GM13976 (cell line): ENCODE measurements at regions not wholly inside any gene's neighbourhood (a gene's known extent, or its start where the extent isn't known, plus 50 kb on each side); places are given as distances from the start of the nearest gene placed in this dataset.

Experiments used
- DNase-seq: peaks from one replicate; pipeline ENCODE4 v3.0.0; 2012; ENCODE audit warnings: low spot score
- in situ Hi-C: fragments of 300-500 bp; cut with MboI; formaldehyde crosslinking; loops from one replicate; pipeline ENCODE4 v1.12.0; 2022; ENCODE audit warnings: low sequenced_read_pairs, mixed read lengths, inconsistent platforms; ENCODE audit not compliant: unreplicated experiment
- TF ChIP-seq, protein P1 (sequence below): IDR thresholded peaks from 2 replicates; pipeline ENCODE4 v1.5.1; 2012; ENCODE audit warnings: borderline replicate concordance, mild to moderate bottlenecking; ENCODE audit not compliant: insufficient read depth; ENCODE audit errors: extremely low read depth, missing control alignments, control extremely low read depth

DNA sequence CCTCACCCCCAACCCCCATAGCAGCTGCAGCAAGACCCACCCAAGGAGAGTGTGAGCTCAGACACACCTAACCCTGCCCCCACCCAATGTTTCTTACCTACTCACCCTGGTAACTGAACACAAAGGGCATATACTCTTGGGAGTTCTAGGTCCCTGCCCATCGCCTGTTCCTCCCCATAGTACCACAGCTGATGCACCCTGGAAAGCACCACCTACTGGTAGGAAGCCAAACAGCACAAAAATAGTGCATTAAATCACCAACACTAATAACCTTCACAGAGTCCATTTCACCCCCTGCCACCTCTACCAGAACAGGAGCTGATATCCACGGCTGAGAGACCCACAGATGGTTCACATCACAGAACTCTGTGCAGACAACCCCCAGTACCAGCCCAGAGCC lies 245.2 kb downstream of the EFHB start:
- TF ChIP-seq, protein P1, sequence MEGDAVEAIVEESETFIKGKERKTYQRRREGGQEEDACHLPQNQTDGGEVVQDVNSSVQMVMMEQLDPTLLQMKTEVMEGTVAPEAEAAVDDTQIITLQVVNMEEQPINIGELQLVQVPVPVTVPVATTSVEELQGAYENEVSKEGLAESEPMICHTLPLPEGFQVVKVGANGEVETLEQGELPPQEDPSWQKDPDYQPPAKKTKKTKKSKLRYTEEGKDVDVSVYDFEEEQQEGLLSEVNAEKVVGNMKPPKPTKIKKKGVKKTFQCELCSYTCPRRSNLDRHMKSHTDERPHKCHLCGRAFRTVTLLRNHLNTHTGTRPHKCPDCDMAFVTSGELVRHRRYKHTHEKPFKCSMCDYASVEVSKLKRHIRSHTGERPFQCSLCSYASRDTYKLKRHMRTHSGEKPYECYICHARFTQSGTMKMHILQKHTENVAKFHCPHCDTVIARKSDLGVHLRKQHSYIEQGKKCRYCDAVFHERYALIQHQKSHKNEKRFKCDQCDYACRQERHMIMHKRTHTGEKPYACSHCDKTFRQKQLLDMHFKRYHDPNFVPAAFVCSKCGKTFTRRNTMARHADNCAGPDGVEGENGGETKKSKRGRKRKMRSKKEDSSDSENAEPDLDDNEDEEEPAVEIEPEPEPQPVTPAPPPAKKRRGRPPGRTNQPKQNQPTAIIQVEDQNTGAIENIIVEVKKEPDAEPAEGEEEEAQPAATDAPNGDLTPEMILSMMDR, result peak; percentile 13
- in situ Hi-C loops, result no loop called here
- no peak for DNase-seq

DNA sequence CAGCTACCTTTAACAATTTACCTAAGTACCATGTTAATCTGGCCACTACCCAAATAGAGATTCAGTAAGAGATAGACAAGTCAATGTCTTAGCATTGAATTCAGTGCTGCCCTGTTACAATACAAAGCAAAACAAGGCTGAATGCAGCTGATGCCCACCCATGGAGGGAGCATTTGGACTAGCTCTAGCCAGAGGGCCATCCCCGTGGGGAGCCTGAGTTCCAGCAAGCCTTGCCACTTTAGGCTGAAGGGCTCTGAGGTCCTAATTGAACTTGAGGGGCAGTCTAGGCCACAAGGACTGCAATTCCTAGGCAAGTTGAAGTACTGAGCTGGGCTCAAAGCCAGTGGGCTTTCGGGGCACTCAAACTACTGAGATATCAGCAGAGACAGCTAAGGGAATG lies 265.9 kb downstream of the EFHB start:
- TF ChIP-seq, protein P1, result no peak
- in situ Hi-C loops, result no loop called here

DNA sequence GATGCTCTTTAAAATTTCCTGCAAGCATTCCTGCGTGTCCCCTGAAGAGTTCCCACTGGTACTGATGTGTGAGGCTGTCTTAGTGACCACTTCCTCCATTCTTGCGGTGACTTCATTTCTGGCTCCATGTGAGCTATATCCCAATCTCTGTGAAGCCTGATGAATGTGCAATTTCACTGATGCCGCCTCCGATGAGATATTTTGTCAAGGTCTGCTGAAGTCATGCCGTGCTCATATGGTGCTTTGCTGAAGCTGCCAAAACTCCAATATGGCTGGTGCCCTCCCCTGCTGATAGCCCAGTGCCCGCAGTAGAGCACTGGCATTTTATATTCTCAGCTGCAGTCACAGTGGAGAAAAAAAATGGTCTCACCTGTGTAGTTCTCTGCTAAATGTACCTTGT lies 271.5 kb downstream of the EFHB start:
- in situ Hi-C loops, result no loop called here

More for the DNA sequence above, 265.9 kb downstream of the EFHB start:
- DNase-seq, result no peak

DNA sequence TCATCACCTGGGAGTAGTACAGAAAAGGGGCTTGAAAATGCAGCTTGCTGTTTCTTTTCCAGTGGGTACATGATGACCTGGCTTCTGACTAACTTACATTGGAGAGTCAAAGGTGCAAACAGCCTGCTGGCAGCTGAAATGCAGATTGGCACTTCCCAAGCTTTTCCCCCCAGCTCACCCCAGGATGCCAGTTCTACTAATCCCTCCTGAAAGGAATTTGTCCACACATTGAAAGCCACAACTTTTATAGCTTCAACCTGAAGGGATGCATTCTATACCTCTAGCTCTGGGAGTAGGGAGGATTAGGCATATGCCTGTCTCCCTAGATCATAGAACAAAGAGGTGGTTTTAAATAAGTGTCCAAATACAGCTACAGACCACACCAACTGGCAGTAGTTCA lies 281.7 kb downstream of the EFHB start:
- in situ Hi-C loops, result no loop called here
- no peak for DNase-seq
- TF ChIP-seq, protein P1, result no peak

More for the DNA sequence above, 271.5 kb downstream of the EFHB start:
- DNase-seq, result no peak
- TF ChIP-seq, protein P1, result no peak

DNA sequence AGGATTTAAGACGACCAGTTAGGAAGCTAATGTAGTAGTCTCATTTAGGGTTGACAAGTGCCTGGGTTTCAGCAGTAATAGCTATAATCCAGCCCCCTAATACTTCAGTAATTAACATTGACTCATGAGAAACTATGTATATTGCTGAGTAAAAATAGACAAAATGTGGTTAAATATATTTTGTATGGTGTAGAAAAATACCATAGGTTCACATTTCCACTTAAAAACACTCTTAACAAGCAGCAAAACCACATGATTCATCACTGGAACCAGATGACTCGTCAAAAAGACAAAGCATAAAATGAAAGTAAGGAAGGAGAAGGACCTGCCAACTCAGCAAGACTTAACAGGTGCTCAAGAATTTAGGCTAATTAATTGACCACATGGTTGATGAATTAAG lies 288.9 kb downstream of the EFHB start:
- DNase-seq, result peak; percentile 32
- TF ChIP-seq, protein P1, result no peak
- in situ Hi-C loops, result no loop called here

DNA sequence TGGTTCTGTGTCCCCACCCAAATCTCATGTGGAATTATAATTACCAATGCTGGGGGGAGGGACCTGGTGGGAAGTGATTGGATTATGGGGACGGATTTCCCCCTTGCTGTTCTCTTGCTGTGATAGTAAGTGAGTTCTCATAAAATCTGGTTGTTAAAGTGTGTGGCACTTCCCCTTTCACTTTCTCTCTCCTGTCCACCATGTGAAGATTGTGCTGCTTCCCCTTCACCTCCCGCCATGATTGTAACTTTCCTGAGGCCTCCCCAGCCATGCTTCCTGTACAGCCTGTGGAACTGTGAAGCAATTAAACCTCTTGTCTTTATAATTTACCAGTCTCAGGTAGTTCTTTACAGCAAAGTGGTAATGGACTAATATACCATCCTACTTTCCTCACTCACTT lies 289.6 kb downstream of the EFHB start:
- in situ Hi-C loops, result no loop called here
- DNase-seq, result no peak
- TF ChIP-seq, protein P1, result no peak

DNA sequence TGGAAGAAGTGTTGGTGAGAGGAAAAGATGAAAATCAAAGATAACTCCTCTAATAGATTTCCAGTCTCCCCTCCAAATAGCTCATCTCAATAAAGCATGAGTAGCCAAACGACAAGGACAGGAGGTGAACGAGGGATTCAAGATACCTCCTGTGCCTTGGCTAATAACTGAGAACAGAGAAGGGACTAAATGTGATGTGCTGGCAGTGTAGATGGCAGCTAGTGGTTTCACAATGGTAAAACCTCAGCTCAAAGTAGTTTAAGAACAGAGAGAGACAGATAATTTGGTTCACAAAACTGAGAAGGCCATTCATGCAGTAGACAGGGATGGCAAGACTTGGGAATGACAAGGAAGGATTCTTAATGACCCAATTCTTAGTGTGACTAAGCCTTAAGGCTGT lies 292.6 kb downstream of the EFHB start:
- DNase-seq, result no peak
- TF ChIP-seq, protein P1, result no peak
- in situ Hi-C loops, result no loop called here
